Right lobe of liver (tissue), 6 donors: ENCODE measurements at regions not wholly inside any gene's neighbourhood (a gene's known extent, or its start where the extent isn't known, plus 50 kb on each side); places are given as distances from the start of the nearest gene placed in this dataset.

Experiments
- ATAC-seq, 4 donors: fragments of 200-7000 bp; cut with Tn5 transposase; one replicate each; pipeline ENCODE4 v1.9.1; 2020; ENCODE audit warnings: mild to moderate bottlenecking in 4 of 4, moderate library complexity in 4 of 4
- DNase-seq, 3 donors: peaks; one replicate each; pipeline ENCODE4 v3.0.0-alpha.2; 2020
- H3K27ac ChIP-seq, 3 donors: fragments of 200-600 bp; one replicate each; pipeline ENCODE4 v1.8.0; 2022
- H3K27me3 ChIP-seq, 2 donors: fragments of 200-600 bp; one replicate each; pipeline ENCODE4 v1.8.0; 2022
- H3K36me3 ChIP-seq, 4 donors: fragments of 200-600 bp; sonication (generic) in 1 of 4; one replicate each; pipeline versions ENCODE4 v1.5.1 to v1.8.0; 2017 to 2022; ENCODE audit warnings: control low read depth in 1 of 4
- H3K4me1 ChIP-seq, 4 donors: fragments of 200-600 bp; sonication (generic) in 1 of 4; one replicate each; pipeline versions ENCODE4 v1.5.1 to v1.8.0; 2017 to 2022; ENCODE audit warnings: control low read depth in 1 of 4
- H3K4me3 ChIP-seq, 3 donors: fragments of 200-600 bp; one replicate each; pipeline ENCODE4 v1.8.0; 2022
- H3K9me3 ChIP-seq, 4 donors: fragments of 200-600 bp; sonication (generic) in 1 of 4; one replicate each; pipeline versions ENCODE4 v1.5.1 to v1.8.0; 2017 to 2022; ENCODE audit warnings: control low read depth in 1 of 4
- POLR2A ChIP-seq: fragments of 450-650 bp; IDR thresholded peaks from one replicate; pipeline ENCODE4 v1.6.1; 2017; ENCODE audit warnings: antibody characterized with exemption, mild to moderate bottlenecking
- WGBS: methylation state at CpG from one replicate; pipeline ENCODE4 v1.1.6; 2018; ENCODE audit warnings: low coverage, low lambda C conversion rate; ENCODE audit not compliant: insufficient coverage; ENCODE audit errors: missing lambda C conversion rate; 5-methylcytosine and 5-hydroxymethylcytosine counted together
- intact Hi-C, 2 donors: fragments of 100-400 bp; cut with DNase I; formaldehyde crosslinking; loops; one replicate each; pipeline versions ENCODE4 v1.11.2 to v1.14.1; 2022
- TF ChIP-seq, protein P1 (sequence below), 4 donors: fragments of 200-600 bp in 3 of 4; fragments of 450-650 bp in 1 of 4; IDR thresholded peaks; one replicate each; pipeline versions ENCODE4 v1.5.1 to v1.8.0; 2016 to 2022; ENCODE audit warnings: antibody characterized with exemption in 4 of 4, mild to moderate bottlenecking in 2 of 4
- donor health status: DM: no; HTN: yes; CAD: no.
- donor health status: DM: no; HTN: no; CAD: no.
- donor health status: DM: no; HTN: no; CAD: no.
- donor health status: DM: no; HTN: yes; CAD: no.
- donor health status: DM: no; HTN: yes; CAD: no.

DNA sequence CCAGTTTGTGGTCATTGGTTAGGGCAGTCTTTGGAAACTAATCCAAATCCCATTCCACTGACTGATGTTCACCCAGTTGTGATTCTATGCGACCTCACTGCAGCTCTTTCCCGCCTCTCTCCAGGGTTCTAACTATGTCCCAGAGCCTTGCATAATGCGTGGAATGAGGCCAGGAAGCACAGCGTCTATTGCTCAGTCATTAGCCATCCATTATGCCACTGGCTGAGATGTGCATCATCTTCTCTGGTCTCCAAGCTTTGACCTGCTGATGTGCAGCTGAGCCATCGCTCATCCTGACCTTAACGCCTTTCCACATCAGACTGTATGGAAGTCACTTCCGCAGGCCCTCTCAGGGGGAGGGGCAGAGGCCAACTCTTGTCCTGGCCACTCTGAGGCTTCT lies 115.4 kb upstream of the VRK1 start:
- no peaks in the 10 kb centered on the region for H3K27me3 ChIP-seq
- no peaks in the 10 kb centered on the region for H3K36me3 ChIP-seq
- ATAC-seq (no peak), DNase-seq (no peak)
- no peaks in the 10 kb centered on the region for H3K4me1 ChIP-seq
- H3K4me3 ChIP-seq = no peak overlapping the region
- 75% methylated on average over 1 of the region's 7 CpGs for whole genome bisulfite sequencing
- TF ChIP-seq, protein P1, sequence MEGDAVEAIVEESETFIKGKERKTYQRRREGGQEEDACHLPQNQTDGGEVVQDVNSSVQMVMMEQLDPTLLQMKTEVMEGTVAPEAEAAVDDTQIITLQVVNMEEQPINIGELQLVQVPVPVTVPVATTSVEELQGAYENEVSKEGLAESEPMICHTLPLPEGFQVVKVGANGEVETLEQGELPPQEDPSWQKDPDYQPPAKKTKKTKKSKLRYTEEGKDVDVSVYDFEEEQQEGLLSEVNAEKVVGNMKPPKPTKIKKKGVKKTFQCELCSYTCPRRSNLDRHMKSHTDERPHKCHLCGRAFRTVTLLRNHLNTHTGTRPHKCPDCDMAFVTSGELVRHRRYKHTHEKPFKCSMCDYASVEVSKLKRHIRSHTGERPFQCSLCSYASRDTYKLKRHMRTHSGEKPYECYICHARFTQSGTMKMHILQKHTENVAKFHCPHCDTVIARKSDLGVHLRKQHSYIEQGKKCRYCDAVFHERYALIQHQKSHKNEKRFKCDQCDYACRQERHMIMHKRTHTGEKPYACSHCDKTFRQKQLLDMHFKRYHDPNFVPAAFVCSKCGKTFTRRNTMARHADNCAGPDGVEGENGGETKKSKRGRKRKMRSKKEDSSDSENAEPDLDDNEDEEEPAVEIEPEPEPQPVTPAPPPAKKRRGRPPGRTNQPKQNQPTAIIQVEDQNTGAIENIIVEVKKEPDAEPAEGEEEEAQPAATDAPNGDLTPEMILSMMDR (IDR thresholded peaks at IDR 0.05) = no peak
- TF ChIP-seq POLR2A = no peak
- H3K9me3 ChIP-seq = no peaks in the 10 kb centered on the region
- intact Hi-C loops = no loop called here
- H3K27ac ChIP-seq = no peak overlapping the region

DNA sequence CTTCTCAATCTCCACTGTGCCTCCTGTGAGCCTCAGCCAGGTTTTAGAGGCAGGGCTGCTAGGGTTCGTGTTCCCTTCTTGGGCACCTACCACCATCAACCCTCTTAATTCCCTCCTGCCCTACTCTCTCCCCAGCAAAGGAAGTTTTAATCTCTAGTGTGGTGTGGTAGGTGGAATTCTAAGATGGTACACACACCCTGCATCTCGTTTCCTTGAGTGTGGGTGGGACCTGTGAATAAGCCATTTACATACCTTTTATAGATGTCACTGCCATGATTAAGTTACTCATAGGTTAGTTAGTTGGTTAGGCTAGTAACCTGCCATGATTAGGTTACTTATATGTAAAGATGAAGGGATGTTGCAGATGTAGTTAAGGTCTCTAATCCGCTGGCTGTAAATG lies 114.8 kb upstream of the VRK1 start:
- intact Hi-C loops = no loop called here
- no peaks in the 10 kb centered on the region for H3K4me1 ChIP-seq
- no peak for TF ChIP-seq POLR2A
- TF ChIP-seq, protein P1 (IDR thresholded peaks at IDR 0.05) = no peak
- no peaks in the 10 kb centered on the region for H3K27me3 ChIP-seq
- DNase-seq = no peak
- ATAC-seq = no peak
- no peaks in the 10 kb centered on the region for H3K36me3 ChIP-seq
- H3K9me3 ChIP-seq = no peaks in the 10 kb centered on the region
- 44% methylated on average over 3 of the region's 3 CpGs for WGBS
- no peak overlapping the region for H3K27ac ChIP-seq
- H3K4me3 ChIP-seq = no peak overlapping the region

DNA sequence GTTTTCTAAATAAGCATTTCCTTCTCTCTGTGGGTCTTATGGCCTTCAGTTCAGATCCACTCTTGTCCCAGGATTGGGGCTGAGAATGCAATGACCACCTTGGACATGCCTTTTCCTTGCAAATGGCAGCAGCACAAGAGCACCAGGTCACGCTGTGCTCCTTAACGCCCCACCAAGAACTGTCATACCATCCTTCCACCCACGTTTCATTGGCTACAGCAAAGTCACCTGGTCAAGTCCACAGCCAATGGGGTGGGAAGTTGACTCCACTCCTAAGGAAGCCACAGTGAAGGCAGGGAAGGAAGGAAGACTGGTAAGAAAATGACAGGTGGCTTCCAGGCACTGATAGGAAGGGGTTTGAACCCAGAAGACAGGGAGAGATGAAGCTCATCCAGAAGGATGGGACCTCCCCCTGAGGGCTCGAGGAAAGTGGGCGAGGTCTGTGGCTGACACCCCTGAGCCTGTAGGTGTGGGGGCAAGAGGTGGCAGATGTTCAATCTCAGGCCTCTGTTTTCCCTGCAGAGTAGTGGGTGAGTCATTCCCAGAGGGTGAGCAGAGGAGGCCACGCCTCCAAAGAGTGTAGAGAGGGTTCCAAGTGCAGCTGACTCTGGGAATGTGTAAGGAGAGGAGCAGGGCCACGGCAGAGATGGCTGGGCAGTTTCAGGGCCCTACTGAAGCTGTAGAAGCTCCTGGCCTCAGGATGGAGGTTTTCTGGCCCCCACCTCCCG lies 113.5 kb upstream of the VRK1 start:
- WGBS = 59% methylated on average over 8 of the region's 8 CpGs
- intact Hi-C loops = no loop called here

DNA sequence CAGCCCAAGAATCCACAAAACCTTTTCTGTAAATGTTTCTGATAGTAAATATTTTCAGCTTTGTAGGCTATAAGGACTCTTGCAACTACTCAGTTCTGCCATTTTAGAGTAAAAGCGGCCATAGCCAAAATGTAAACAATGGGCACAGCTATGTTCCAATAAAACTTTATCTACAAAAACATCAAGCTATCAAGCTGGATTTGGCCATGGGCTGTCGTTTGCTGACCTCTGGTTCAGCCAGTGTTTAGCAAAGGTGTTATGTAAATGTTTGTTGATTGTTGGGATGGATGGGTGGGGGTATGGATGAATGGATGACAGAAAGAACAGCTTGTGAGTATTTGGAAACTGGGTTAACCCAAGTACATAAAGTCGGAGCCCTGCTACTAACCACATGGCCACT lies 111.1 kb upstream of the VRK1 start:
- Histone ChIP-seq H3K27ac (no peak overlapping the region), H3K9me3 (no peaks in the 10 kb centered on the region)
- no peak for ATAC-seq

More for the DNA sequence above, 113.5 kb upstream of the VRK1 start:
- H3K9me3 ChIP-seq = no peaks in the 10 kb centered on the region
- H3K27ac ChIP-seq = no peak overlapping the region
- no peak for TF ChIP-seq POLR2A
- no peak for ATAC-seq
- no peaks in the 10 kb centered on the region for H3K4me1 ChIP-seq
- DNase-seq = no peak
- H3K27me3 ChIP-seq = no peaks in the 10 kb centered on the region
- H3K4me3 ChIP-seq = no peak overlapping the region
- H3K36me3 ChIP-seq = no peaks in the 10 kb centered on the region

DNA sequence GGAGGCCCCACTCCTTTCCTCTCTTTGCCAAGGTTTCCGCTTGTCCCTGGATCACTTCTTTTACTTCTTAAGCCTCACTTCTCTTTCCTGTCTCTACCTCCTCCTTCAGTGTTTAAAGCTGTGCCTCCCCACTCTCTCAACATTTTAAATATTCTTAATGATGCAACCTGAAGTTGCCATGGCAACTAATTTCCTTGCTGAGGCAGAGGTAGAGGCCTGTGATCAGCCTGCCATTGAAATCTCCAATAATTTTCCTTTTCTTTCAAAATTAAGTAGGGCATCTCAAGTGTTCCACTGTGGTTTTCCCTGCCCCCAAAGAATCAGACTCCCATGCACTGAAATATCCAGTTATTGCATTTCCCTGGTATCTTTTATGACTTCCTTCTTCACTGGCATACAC lies 108.6 kb upstream of the VRK1 start:
- ATAC-seq (no peak), DNase-seq (no peak)
- Histone ChIP-seq H3K4me1 (peaks cover 0 to 8% (median 0%) of the 10 kb centered on the region in 4 donors), H3K27me3 (no peaks in the 10 kb centered on the region), H3K9me3 (no peaks in the 10 kb centered on the region), H3K4me3 (no peak overlapping the region), H3K36me3 (no peaks in the 10 kb centered on the region), H3K27ac (no peak overlapping the region)
- no peak for TF ChIP-seq POLR2A
- TF ChIP-seq, protein P1 (IDR thresholded peaks at IDR 0.05) = no peak
- intact Hi-C loops = no loop called here
- WGBS = 57% methylated on average over 1 of the region's 1 CpG

More for the DNA sequence above, 111.1 kb upstream of the VRK1 start:
- no peaks in the 10 kb centered on the region for H3K27me3 ChIP-seq
- WGBS = 32% methylated on average over 3 of the region's 3 CpGs
- no peak for DNase-seq
- TF ChIP-seq, protein P1 (IDR thresholded peaks at IDR 0.05) = no peak
- no peak for TF ChIP-seq POLR2A
- H3K4me1 ChIP-seq = peaks cover 0 to 4% (median 0%) of the 10 kb centered on the region in 4 donors
- intact Hi-C loops = no loop called here
- no peaks in the 10 kb centered on the region for H3K36me3 ChIP-seq
- H3K4me3 ChIP-seq = no peak overlapping the region
